Endothelial cell of umbilical vein (primary cell): ENCODE measurements at regions not wholly inside any gene's neighbourhood (a gene's known extent, or its start where the extent isn't known, plus 50 kb on each side); places are given as distances from the start of the nearest gene placed in this dataset.

Experiments used
- EZH2 ChIP-seq: IDR thresholded peaks from 2 replicates; pipeline ENCODE4 v1.6.1; 2012; ENCODE audit warnings: borderline replicate concordance, low read depth, mild to moderate bottlenecking, moderate library complexity, low read length, inconsistent platforms; ENCODE audit not compliant: severe bottlenecking
- MAX ChIP-seq: IDR thresholded peaks from 2 replicates; pipeline ENCODE4 v1.6.1; 2011; ENCODE audit not compliant: insufficient read depth, insufficient read length
- POLR2A ChIP-seq: IDR thresholded peaks from 2 replicates; pipeline ENCODE4 v1.6.1; 2012; ENCODE audit warnings: low read depth, mild to moderate bottlenecking, control low read depth, low read length
- POLR2AphosphoS5 ChIP-seq: IDR thresholded peaks from 2 replicates; pipeline ENCODE4 v1.6.1; 2012; ENCODE audit warnings: low read depth, mild to moderate bottlenecking, control low read depth, low read length, moderate library complexity; ENCODE audit not compliant: insufficient read depth
- TF ChIP-seq, protein P1 (sequence below), 2 donors: IDR thresholded peaks; 1 replicate in 1 of 2; 2 replicates in 1 of 2; pipeline ENCODE4 v1.5.1; 2011; ENCODE audit warnings: low read length in 2 of 2, mild to moderate bottlenecking in 2 of 2, moderate library complexity in 2 of 2, control low read depth in 1 of 2, inconsistent platforms in 1 of 2, low read depth in 1 of 2; ENCODE audit not compliant: insufficient read depth in 1 of 2; ENCODE audit errors: extremely low read depth in 1 of 2

- TF ChIP-seq, protein P1, sequence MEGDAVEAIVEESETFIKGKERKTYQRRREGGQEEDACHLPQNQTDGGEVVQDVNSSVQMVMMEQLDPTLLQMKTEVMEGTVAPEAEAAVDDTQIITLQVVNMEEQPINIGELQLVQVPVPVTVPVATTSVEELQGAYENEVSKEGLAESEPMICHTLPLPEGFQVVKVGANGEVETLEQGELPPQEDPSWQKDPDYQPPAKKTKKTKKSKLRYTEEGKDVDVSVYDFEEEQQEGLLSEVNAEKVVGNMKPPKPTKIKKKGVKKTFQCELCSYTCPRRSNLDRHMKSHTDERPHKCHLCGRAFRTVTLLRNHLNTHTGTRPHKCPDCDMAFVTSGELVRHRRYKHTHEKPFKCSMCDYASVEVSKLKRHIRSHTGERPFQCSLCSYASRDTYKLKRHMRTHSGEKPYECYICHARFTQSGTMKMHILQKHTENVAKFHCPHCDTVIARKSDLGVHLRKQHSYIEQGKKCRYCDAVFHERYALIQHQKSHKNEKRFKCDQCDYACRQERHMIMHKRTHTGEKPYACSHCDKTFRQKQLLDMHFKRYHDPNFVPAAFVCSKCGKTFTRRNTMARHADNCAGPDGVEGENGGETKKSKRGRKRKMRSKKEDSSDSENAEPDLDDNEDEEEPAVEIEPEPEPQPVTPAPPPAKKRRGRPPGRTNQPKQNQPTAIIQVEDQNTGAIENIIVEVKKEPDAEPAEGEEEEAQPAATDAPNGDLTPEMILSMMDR (IDR thresholded peaks at IDR 0.05; ENCODE audit: extremely low read depth in 1 of 2, insufficient read depth in 1 of 2, low read depth in 1 of 2, low read length in 2 of 2) = no peak
- TF ChIP-seq EZH2 = no peak
- TF ChIP-seq POLR2AphosphoS5 = no peak
- no peak for TF ChIP-seq POLR2A
- no peak for TF ChIP-seq MAX
These were observed 770.8 kb upstream of the AMELY start for GRCh38 chrY:7682386-7682785.
